Stimulated activated effector memory CD8-positive, alpha-beta T cell treated with anti-CD3 and anti-CD28 coated beads, Interleukin-12 subunit alpha, Interleukin-12 subunit beta, amount 100 ng/mL, for 72 hours (primary cell): ENCODE measurements at regions not wholly inside any gene's neighbourhood (a gene's known extent, or its start where the extent isn't known, plus 50 kb on each side); places are given as distances from the start of the nearest gene placed in this dataset.
"Not testable (repeated sequence)": the region's sequence is repeated elsewhere in the genome, so short reads cannot be mapped to it uniquely, and the experiment has no call there.

Source experiments
- ATAC-seq: fragments of 150-1000 bp; cut with Tn5 transposase; 2 replicates; pipeline ENCODE4 v1.10.0; 2021
- DNase-seq, 2 donors: peaks; one replicate each; pipeline ENCODE4 v3.0.0; 2021 to 2022; ENCODE audit warnings: low spot score in 2 of 2
- H3K27ac Mint-ChIP-seq: one replicate; pipeline ENCODE4 v1.8.0; 2022; ENCODE audit warnings: mild to moderate bottlenecking, mixed read lengths
- H3K36me3 Mint-ChIP-seq: one replicate; pipeline ENCODE4 v1.8.0; 2022; ENCODE audit warnings: mild to moderate bottlenecking, mixed read lengths
- H3K4me1 Mint-ChIP-seq: one replicate; pipeline ENCODE4 v1.8.0; 2022; ENCODE audit warnings: mixed read lengths
- H3K4me3 Mint-ChIP-seq: one replicate; pipeline ENCODE4 v1.8.0; 2022; ENCODE audit warnings: mild to moderate bottlenecking, mixed read lengths
- H3K9me3 Mint-ChIP-seq: one replicate; pipeline ENCODE4 v1.8.0; 2022; ENCODE audit warnings: mixed read lengths

- DNase-seq (no peak), ATAC-seq (peak; percentile 83)
- Mint-ChIP-seq H3K27ac (no peak overlapping the region), H3K9me3 (peaks cover 14% of the 10 kb centered on the region), H3K4me1 (no peaks in the 10 kb centered on the region), H3K36me3 (no peaks in the 10 kb centered on the region), H3K4me3 (no peak overlapping the region)
Measured at GRCh38 chr6:155645325-155645724, 189.7 kb upstream of the NOX3 start.

DNA sequence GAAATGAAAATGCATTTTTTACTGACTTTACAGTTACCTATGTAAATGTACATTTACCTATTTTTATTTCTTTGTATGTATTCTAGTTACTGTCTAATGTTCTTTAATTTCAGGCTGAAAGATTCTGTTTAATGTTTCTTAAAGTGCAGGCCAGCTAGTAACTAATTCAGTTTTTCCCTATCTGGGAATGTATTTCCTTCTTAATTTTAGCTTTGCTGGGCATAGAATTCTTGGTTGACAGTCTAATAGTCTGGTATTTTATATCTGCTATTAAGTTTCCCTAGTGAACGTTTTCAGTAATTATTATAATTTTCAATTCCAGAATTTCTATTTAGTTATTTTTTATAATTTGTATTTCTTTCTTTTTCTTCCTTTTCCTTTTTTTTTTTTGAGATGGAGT, 186.0 kb upstream of the NOX3 start:
- no peaks in the 10 kb centered on the region for H3K4me1 Mint-ChIP-seq
- DNase-seq (no peak), ATAC-seq (no peak)
- H3K36me3 Mint-ChIP-seq = no peaks in the 10 kb centered on the region
- no peak overlapping the region for H3K4me3 Mint-ChIP-seq
- H3K9me3 Mint-ChIP-seq = peaks cover 11% of the 10 kb centered on the region
- no peak overlapping the region for H3K27ac Mint-ChIP-seq

DNA sequence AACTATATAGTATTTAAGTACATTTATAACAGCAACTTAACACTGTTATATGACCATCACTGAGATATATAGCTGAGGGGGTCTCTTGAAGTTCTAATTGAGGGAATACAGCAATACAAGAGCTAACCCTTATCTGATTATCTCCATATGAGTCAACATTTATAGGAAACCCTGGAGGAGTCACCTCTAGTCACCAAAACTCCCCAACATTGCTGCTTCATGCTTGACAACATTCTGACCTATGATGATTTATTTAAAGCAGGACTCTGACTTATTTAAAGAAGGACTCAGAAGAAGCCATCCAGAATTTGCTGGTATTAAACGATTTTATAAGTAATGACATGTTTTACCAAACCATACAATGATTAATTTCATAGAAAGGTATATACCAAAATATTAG, 182.6 kb upstream of the NOX3 start:
- peaks cover 5% of the 10 kb centered on the region for H3K4me1 Mint-ChIP-seq
- DNase-seq = no peak
- peaks cover 11% of the 10 kb centered on the region for H3K9me3 Mint-ChIP-seq
- H3K4me3 Mint-ChIP-seq = no peak overlapping the region
- H3K36me3 Mint-ChIP-seq = no peaks in the 10 kb centered on the region
- no peak overlapping the region for H3K27ac Mint-ChIP-seq
- peak; percentile 79 for ATAC-seq

- Mint-ChIP-seq H3K4me3 (no peak overlapping the region), H3K27ac (no peak overlapping the region), H3K36me3 (no peaks in the 10 kb centered on the region), H3K9me3 (peaks cover 9% of the 10 kb centered on the region), H3K4me1 (peaks cover 5% of the 10 kb centered on the region)
- DNase-seq (no peak), ATAC-seq (peak; percentile 68)
Measured at GRCh38 chr6:155635416-155635815, 179.8 kb upstream of the NOX3 start.

GRCh38 chr6:155630085-155630484, 174.4 kb upstream of the NOX3 start:
- DNase-seq = no peak
- H3K9me3 Mint-ChIP-seq = peaks cover 13% of the 10 kb centered on the region
- no peaks in the 10 kb centered on the region for H3K36me3 Mint-ChIP-seq
- H3K4me1 Mint-ChIP-seq = peaks cover 17% of the 10 kb centered on the region
- peak overlapping the region; percentile 9 for H3K4me3 Mint-ChIP-seq
- no peak for ATAC-seq
- H3K27ac Mint-ChIP-seq = no peak overlapping the region

GRCh38 chr6:155629652-155630051, 174.0 kb upstream of the NOX3 start:
- no peak overlapping the region for H3K27ac Mint-ChIP-seq
- no peak for DNase-seq
- peaks cover 17% of the 10 kb centered on the region for H3K4me1 Mint-ChIP-seq

GRCh38 chr6:155628306-155628705, 172.7 kb upstream of the NOX3 start:
- Mint-ChIP-seq H3K4me3 (peak overlapping the region; percentile 32), H3K27ac (peak overlapping the region; percentile 90), H3K36me3 (no peaks in the 10 kb centered on the region), H3K9me3 (peaks cover 16% of the 10 kb centered on the region), H3K4me1 (peaks cover 17% of the 10 kb centered on the region)
- DNase-seq (peak; percentile 21 to 52), ATAC-seq (peak; percentile 98)

More at GRCh38 chr6:155629652-155630051, 174.0 kb upstream of the NOX3 start:
- Mint-ChIP-seq H3K4me3 (peak overlapping the region; percentile 9), H3K9me3 (peaks cover 13% of the 10 kb centered on the region), H3K36me3 (no peaks in the 10 kb centered on the region)
- ATAC-seq = no peak

GRCh38 chr6:155627722-155628212, 172.1 kb upstream of the NOX3 start:
- not testable (repeated sequence) for H3K36me3 Mint-ChIP-seq, ATAC-seq, DNase-seq
- Mint-ChIP-seq H3K4me1 (peaks cover 17% of the 10 kb centered on the region), H3K4me3 (peak overlapping the region; percentile 32), H3K27ac (peak overlapping the region; percentile 90), H3K9me3 (peaks cover 16% of the 10 kb centered on the region)

DNA sequence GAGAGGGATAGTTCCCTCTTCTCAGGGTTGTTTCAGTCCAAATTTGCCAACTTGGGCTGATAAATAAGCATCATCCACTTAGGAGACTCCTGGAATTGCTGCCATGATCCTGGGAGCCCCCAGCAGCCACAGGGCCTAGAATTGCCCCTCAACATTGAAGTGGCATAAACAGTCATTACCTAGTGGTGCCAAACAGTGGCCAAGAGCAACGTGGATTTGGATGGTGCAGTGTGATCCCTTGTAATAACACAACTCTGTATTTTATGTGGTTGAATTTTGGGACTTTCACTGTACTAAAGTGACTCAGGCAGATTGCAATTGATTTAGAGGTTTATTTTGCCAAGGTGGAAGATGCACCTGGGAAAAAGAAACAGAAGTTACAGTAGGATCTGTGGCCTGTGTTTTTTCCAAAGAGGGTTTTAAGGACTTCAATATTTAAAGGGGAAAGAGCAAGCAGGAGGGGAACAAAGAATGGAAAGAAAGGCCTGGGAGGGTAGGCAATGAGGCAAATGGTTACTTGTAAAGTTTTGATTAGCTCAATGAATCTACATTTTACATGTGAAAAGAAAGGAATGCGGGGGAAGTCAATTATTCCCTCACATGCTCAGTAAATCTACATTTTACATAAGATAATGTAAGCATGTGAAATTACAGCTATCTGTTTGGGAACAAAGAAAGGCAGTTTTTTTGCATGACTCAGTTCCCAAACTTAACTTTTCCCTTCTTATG, 168.0 kb upstream of the NOX3 start:
- H3K9me3 Mint-ChIP-seq = peaks cover 6% of the 10 kb centered on the region
- DNase-seq = no peak
- no peaks in the 10 kb centered on the region for H3K36me3 Mint-ChIP-seq
- H3K4me3 Mint-ChIP-seq = no peak overlapping the region
- no peak overlapping the region for H3K27ac Mint-ChIP-seq
- peaks cover 9% of the 10 kb centered on the region for H3K4me1 Mint-ChIP-seq
- ATAC-seq = no peak

GRCh38 chr6:155614606-155615005, 159.0 kb upstream of the NOX3 start:
- Mint-ChIP-seq H3K4me3 (no peak overlapping the region), H3K36me3 (no peaks in the 10 kb centered on the region), H3K9me3 (peaks cover 4% of the 10 kb centered on the region), H3K27ac (no peak overlapping the region), H3K4me1 (no peaks in the 10 kb centered on the region)
- ATAC-seq (no peak), DNase-seq (no peak)

GRCh38 chr6:155611742-155612141, 156.1 kb upstream of the NOX3 start:
- Mint-ChIP-seq H3K4me3 (no peak overlapping the region), H3K4me1 (no peaks in the 10 kb centered on the region)
- DNase-seq = no peak

GRCh38 chr6:155604991-155605390, 149.4 kb upstream of the NOX3 start:
- H3K27ac Mint-ChIP-seq = no peak overlapping the region
- no peaks in the 10 kb centered on the region for H3K9me3 Mint-ChIP-seq
- H3K36me3 Mint-ChIP-seq = no peaks in the 10 kb centered on the region
- no peaks in the 10 kb centered on the region for H3K4me1 Mint-ChIP-seq
- ATAC-seq (no peak), DNase-seq (no peak)
- H3K4me3 Mint-ChIP-seq = no peak overlapping the region

More at GRCh38 chr6:155611742-155612141, 156.1 kb upstream of the NOX3 start:
- Mint-ChIP-seq H3K27ac (no peak overlapping the region), H3K36me3 (no peaks in the 10 kb centered on the region), H3K9me3 (peaks cover 4% of the 10 kb centered on the region)
- ATAC-seq = no peak

DNA sequence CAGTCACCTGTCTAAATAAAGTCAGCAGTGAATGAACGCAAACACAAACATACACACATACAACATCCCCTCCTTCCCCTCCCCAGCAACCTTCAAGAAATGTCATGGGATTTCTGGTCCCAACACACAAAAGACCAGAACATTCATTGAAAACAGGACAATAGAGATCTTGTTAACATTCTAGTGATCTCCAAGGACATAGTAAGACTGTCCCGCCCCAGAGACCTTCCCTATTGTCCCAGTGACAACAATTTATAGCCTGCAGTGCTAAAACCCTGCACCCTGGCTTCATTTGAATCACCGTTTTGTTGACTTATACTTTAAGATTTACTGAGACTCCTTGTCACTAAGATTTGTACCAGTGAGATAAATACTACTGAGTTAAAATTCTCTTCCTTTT, 143.9 kb upstream of the NOX3 start:
- Mint-ChIP-seq H3K9me3 (no peaks in the 10 kb centered on the region), H3K36me3 (no peaks in the 10 kb centered on the region), H3K4me1 (no peaks in the 10 kb centered on the region), H3K4me3 (no peak overlapping the region), H3K27ac (no peak overlapping the region)
- no peak for DNase-seq
- no peak for ATAC-seq

- Mint-ChIP-seq H3K9me3 (no peaks in the 10 kb centered on the region), H3K27ac (no peak overlapping the region), H3K36me3 (no peaks in the 10 kb centered on the region), H3K4me3 (no peak overlapping the region), H3K4me1 (no peaks in the 10 kb centered on the region)
- DNase-seq (no peak), ATAC-seq (no peak)
Measured at GRCh38 chr6:155599160-155599559, 143.5 kb upstream of the NOX3 start.

DNA sequence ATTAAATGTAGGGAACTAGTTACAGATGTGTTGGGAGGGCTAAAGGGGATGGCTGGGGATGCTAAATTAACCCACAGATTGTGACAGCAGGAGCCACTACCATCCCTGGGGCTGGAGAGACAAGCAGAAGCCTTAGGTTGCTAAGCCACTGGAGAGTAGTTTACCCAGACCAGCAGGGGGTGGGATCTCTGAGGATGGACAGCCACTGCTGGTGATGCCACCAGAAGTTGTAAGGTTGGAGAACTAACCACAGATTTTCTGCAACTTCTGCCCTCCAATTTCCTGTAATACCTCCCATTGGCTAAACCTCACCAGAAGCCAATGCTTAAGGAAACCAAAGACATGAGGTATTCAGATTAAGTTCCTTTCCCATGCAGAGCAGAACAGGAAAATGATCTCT, 139.6 kb upstream of the NOX3 start:
- no peak overlapping the region for H3K4me3 Mint-ChIP-seq
- no peak for DNase-seq
- H3K36me3 Mint-ChIP-seq = no peaks in the 10 kb centered on the region
- H3K27ac Mint-ChIP-seq = no peak overlapping the region
- no peaks in the 10 kb centered on the region for H3K4me1 Mint-ChIP-seq
- H3K9me3 Mint-ChIP-seq = no peaks in the 10 kb centered on the region
- ATAC-seq = peak; percentile 21

DNA sequence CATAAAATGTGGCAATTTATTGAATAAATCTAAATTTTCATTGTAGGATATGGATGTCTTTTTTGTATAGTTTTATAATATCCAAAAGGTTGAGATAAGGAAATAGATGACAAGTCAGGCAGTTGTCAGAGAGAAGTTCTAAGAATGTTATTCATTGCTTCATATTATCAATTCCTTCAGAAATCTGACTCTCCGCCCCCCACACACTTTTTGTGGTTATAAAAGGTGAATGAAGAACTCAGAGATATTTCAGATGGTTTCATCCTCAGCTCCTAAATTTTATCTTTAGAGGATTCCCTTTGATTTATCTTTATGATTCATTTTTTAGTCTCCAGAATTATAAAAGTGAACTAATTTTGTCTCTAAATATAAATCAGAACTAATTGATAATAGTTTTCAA, 136.1 kb upstream of the NOX3 start:
- H3K9me3 Mint-ChIP-seq = peaks cover 7% of the 10 kb centered on the region
- ATAC-seq (no peak), DNase-seq (no peak)
- H3K4me3 Mint-ChIP-seq = no peak overlapping the region
- H3K27ac Mint-ChIP-seq = no peak overlapping the region
- no peaks in the 10 kb centered on the region for H3K4me1 Mint-ChIP-seq
- H3K36me3 Mint-ChIP-seq = no peaks in the 10 kb centered on the region
